HFFc6 (cell line): ENCODE measurements at regions not wholly inside any gene's neighbourhood (a gene's known extent, or its start where the extent isn't known, plus 50 kb on each side); places are given as distances from the start of the nearest gene placed in this dataset.
A peak's percentile ranks its signal among the peaks of the same experiment; 100 is the strongest.

Experiments
- DNase-seq: peaks from one replicate; pipeline ENCODE4 v3.0.0-alpha.2; 2018
- H3K27ac Mint-ChIP-seq: 2 replicates; pipeline ENCODE4 v1.8.0; 2020; ENCODE audit warnings: mild to moderate bottlenecking, mixed read lengths
- H3K27me3 Mint-ChIP-seq: 2 replicates; pipeline ENCODE4 v1.8.0; 2021; ENCODE audit warnings: mild to moderate bottlenecking, moderate library complexity, mixed read lengths; ENCODE audit not compliant: insufficient read depth
- H3K36me3 Mint-ChIP-seq: 2 replicates; pipeline ENCODE4 v1.8.0; 2021; ENCODE audit warnings: low read depth, mixed read lengths
- H3K4me1 Mint-ChIP-seq: 2 replicates; pipeline ENCODE4 v1.8.0; 2020; ENCODE audit warnings: low read depth, mixed read lengths
- H3K4me3 Mint-ChIP-seq: 2 replicates; pipeline ENCODE4 v1.8.0; 2020; ENCODE audit warnings: mild to moderate bottlenecking, moderate library complexity, mixed read lengths
- H3K9me3 Mint-ChIP-seq: 2 replicates; pipeline ENCODE4 v1.8.0; 2020; ENCODE audit warnings: mild to moderate bottlenecking, mixed read lengths
- TF ChIP-seq, protein P1 (sequence below): fragments of 200-600 bp; sonication (generic); IDR thresholded peaks from 2 replicates; pipeline ENCODE4 v1.5.0; 2021; ENCODE audit warnings: antibody characterized with exemption, mild to moderate bottlenecking

DNA sequence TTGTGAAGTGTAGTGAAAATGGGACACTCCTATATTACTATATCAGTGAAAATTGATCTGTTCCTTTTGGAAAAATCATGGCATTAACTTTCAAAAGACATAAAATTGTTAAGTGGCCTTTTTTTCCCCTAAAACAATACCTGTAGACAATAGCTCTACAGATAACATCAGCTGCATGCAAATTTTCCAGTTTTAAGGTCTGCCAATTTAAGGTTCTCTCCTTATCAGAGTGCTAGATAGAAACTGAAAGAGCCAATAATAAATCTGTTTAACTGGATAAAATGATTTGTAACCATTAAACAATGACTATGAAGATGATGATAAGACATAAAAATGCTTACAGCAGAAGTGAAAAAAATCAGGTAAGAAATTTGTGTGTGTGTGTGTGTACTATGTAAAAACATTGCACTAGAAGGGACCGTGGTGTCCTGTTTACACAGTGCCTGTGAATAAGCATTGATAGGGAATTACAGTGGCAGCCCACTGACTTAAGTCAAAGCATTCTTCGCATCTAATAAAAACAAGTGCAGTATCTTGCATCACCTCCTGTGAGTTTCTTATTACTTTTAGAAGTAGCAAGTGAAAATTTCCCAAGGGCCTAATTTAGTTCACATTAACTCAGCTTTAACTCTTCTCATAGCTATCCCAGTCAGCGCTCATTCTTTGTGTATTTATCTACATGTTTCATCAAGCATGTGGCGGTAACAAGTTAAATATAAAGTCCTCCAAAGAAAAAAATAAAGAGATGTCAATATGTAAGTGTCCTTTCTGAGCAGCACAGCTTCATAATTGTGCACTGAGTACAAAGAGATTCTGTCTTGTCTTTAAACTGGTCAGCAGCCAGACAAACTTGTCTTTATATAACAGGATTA lies 261.9 kb downstream of the ARL4A start:
- TF ChIP-seq, protein P1, sequence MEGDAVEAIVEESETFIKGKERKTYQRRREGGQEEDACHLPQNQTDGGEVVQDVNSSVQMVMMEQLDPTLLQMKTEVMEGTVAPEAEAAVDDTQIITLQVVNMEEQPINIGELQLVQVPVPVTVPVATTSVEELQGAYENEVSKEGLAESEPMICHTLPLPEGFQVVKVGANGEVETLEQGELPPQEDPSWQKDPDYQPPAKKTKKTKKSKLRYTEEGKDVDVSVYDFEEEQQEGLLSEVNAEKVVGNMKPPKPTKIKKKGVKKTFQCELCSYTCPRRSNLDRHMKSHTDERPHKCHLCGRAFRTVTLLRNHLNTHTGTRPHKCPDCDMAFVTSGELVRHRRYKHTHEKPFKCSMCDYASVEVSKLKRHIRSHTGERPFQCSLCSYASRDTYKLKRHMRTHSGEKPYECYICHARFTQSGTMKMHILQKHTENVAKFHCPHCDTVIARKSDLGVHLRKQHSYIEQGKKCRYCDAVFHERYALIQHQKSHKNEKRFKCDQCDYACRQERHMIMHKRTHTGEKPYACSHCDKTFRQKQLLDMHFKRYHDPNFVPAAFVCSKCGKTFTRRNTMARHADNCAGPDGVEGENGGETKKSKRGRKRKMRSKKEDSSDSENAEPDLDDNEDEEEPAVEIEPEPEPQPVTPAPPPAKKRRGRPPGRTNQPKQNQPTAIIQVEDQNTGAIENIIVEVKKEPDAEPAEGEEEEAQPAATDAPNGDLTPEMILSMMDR, result no peak
- H3K27me3 Mint-ChIP-seq, result no peaks in the 10 kb centered on the region; the same call in 1 of the 2 replicates
- H3K4me1 Mint-ChIP-seq, result peaks cover 7% of the 10 kb centered on the region
- H3K4me3 Mint-ChIP-seq, result no peak overlapping the region
- H3K9me3 Mint-ChIP-seq, result no peaks in the 10 kb centered on the region
- no peaks in the 10 kb centered on the region for H3K36me3 Mint-ChIP-seq
- no peak overlapping the region for H3K27ac Mint-ChIP-seq
- DNase-seq, result no peak

DNA sequence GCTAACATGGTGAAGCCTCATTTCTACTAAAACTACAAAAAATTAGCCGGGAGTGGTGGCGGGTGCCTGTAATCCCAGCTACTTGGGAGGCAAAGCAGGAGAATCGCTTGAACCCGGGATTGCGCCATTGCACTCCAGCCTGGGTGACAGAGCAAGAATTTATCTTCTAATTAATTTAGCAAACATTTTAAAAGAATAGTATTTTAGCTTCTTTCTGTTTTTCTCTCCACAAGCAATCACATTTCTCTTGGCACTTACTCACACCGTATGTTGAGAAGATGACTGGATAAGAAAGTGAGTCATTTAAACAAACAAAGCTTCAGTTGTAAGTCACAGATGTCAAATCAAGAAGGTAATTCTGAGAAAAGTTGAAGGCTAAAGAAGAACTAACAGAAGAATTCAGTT lies 264.0 kb downstream of the ARL4A start:
- TF ChIP-seq, protein P1, result no peak
- H3K36me3 Mint-ChIP-seq, result no peaks in the 10 kb centered on the region
- no peaks in the 10 kb centered on the region for H3K9me3 Mint-ChIP-seq
- peak overlapping the region; percentile 42; the same call in 1 of the 2 replicates for H3K27ac Mint-ChIP-seq
- no peak overlapping the region for H3K4me3 Mint-ChIP-seq
- peaks cover 7% of the 10 kb centered on the region for H3K4me1 Mint-ChIP-seq
- no peaks in the 10 kb centered on the region; the same call in 1 of the 2 replicates for H3K27me3 Mint-ChIP-seq
- DNase-seq, result peak; percentile 62

DNA sequence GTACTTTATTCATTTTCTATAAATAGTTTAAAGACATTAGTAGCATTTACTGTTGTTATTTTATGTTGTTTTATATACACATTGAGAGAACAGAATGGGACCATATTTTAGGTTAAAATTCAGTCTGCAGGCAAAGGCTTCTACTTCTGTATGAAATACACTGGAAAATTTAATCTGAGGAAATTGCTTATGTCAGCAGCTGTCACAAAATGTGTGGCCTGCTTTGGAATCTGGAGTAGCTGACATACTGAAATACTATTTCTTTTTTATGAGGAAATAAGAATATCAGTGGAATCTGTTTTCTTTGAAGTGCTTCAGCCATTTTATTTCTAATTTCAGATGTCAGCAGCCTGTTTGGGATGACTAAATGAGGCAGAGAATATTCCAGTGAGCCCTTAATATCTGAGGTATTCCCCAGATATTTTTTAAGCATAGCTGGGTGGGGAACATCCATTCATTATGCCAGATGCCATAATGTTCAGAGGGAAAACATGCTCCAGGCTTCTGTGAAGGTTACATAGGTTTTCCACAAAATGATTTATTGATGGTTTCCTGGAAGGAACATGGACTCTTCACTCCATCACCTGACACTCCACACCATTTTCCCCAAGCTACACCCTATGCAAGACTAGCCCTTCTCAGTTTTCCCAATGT lies 267.1 kb downstream of the ARL4A start:
- Mint-ChIP-seq H3K36me3 (no peaks in the 10 kb centered on the region), H3K27me3 (peaks cover 3% of the 10 kb centered on the region; the same call in 1 of the 2 replicates), H3K4me3 (no peak overlapping the region), H3K9me3 (no peaks in the 10 kb centered on the region), H3K27ac (no peak overlapping the region), H3K4me1 (peaks cover 7% of the 10 kb centered on the region)
- TF ChIP-seq, protein P1, result no peak
- DNase-seq, result no peak

DNA sequence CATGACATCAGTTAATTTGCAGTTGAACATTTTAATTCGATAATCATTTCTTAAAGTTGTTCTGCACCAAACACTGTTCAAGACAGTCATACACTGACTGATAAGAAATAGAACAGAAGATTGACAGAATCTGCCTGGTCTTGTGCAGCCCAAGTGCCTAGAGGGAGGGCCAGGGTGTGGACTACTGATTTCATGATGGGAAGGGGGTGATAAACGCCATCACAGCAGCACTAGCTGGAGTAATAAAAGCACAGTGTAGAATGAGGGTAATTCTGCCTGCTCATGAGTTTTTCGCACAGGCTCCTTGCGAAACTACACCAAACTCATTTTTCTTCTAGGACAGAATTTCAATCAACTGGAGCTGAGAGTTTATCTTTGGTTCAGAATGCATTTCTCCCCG lies 270.1 kb downstream of the ARL4A start:
- no peak overlapping the region for H3K27ac Mint-ChIP-seq

DNA sequence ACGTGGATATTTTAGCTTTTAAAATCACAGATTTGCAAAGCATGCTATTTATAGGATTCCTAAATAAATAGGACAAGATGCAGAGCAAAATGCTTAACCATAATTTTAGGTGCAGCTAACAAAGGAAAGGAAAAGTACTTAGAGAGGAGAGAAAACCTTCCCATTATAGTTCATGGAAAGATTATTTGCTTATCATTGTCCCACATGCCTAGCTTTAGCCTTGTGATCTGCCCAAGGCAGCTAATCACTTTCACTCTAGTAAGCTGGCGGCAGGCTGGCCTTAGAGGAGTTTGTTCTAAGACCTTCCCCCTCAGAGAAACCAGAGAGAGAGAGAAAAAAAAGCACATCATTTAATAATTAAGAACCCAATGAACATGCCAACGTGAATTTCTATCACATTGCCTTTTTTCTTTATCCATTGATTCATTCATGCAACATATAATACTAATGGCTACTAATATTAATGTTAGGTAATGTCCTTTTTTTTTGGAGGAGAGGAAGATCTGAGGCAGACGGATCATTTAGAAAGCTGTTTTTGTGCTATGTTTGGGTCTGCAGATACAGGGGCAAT lies 274.6 kb downstream of the ARL4A start:
- no peaks in the 10 kb centered on the region for H3K36me3 Mint-ChIP-seq
- no peaks in the 10 kb centered on the region for H3K9me3 Mint-ChIP-seq
- DNase-seq, result no peak
- no peak overlapping the region for H3K27ac Mint-ChIP-seq
- TF ChIP-seq, protein P1, result no peak
- H3K4me1 Mint-ChIP-seq, result no peaks in the 10 kb centered on the region
- peaks cover 9% of the 10 kb centered on the region for H3K27me3 Mint-ChIP-seq
- no peak overlapping the region for H3K4me3 Mint-ChIP-seq

More for the DNA sequence above, 270.1 kb downstream of the ARL4A start:
- no peaks in the 10 kb centered on the region for H3K36me3 Mint-ChIP-seq
- H3K9me3 Mint-ChIP-seq, result no peaks in the 10 kb centered on the region
- TF ChIP-seq, protein P1, result no peak
- H3K4me1 Mint-ChIP-seq, result no peaks in the 10 kb centered on the region
- H3K27me3 Mint-ChIP-seq, result peaks cover 3% of the 10 kb centered on the region; the same call in 1 of the 2 replicates
- no peak overlapping the region for H3K4me3 Mint-ChIP-seq
- DNase-seq, result no peak
